GM18498 (cell line): ENCODE measurements at regions not wholly inside any gene's neighbourhood (a gene's known extent, or its start where the extent isn't known, plus 50 kb on each side); places are given as distances from the start of the nearest gene placed in this dataset.

Experiments used
- ATAC-seq: cut with Tn5 transposase; IDR thresholded peaks from one replicate; pipeline ENCODE4 v1.9.1; 2021; ENCODE audit warnings: mild to moderate bottlenecking, moderate library complexity; ENCODE audit not compliant: unreplicated experiment

- ATAC-seq, result no peak
Observed at GRCh38 chr14:73783107-73783727, 68.4 kb upstream of the PTGR2 start.

- ATAC-seq, result no peak
Observed at GRCh38 chr14:73782623-73783022, 68.4 kb upstream of the PNMA1 start.

- no peak for ATAC-seq
Observed at GRCh38 chr14:73780896-73781295, 66.7 kb upstream of the PNMA1 start.

GRCh38 chr14:73780391-73780790, 66.2 kb upstream of the PNMA1 start:
- no peak for ATAC-seq

GRCh38 chr14:73778736-73779135, 64.6 kb upstream of the PNMA1 start:
- no peak for ATAC-seq

GRCh38 chr14:73777420-73777819, 63.2 kb upstream of the PNMA1 start:
- no peak for ATAC-seq

GRCh38 chr14:73776194-73776537, 62.0 kb upstream of the PNMA1 start:
- ATAC-seq, result no peak

- ATAC-seq, result no peak
Observed at GRCh38 chr14:73775339-73776193, 61.4 kb upstream of the PNMA1 start.

GRCh38 chr14:73774671-73775070, 60.5 kb upstream of the PNMA1 start:
- no peak for ATAC-seq

GRCh38 chr14:73774241-73774570, 60.0 kb upstream of the PNMA1 start:
- no peak for ATAC-seq

GRCh38 chr14:73773441-73774240, 59.5 kb upstream of the PNMA1 start:
- ATAC-seq, result no peak

GRCh38 chr14:73771848-73772638, 57.9 kb upstream of the PNMA1 start:
- ATAC-seq, result peak; percentile 59

- no peak for ATAC-seq
Observed at GRCh38 chr14:73770977-73771847, 57.0 kb upstream of the PNMA1 start.

GRCh38 chr14:73768107-73768506, 53.9 kb upstream of the PNMA1 start:
- no peak for ATAC-seq

- no peak for ATAC-seq
Observed at GRCh38 chr14:73764406-73765280, 50.5 kb upstream of the PNMA1 start.
